AG04449 (cell line): ENCODE measurements at regions not wholly inside any gene's neighbourhood (a gene's known extent, or its start where the extent isn't known, plus 50 kb on each side); places are given as distances from the start of the nearest gene placed in this dataset.
"Not testable (repeated sequence)": the region's sequence is repeated elsewhere in the genome, so short reads cannot be mapped to it uniquely, and the experiment has no call there.

Experiments
- CTCF ChIA-PET: fragments of 350-600 bp; formaldehyde crosslinking; extraction: SDS; loops from one replicate; lab custom pipeline; 2021; ENCODE audit warnings: antibody characterized with exemption; lab: Yijun Ruan, JAX
- POLR2A ChIA-PET: fragments of 400-600, 350-600 bp; formaldehyde crosslinking; extraction: SDS; loops from one replicate; lab custom pipeline; 2020; ENCODE audit warnings: antibody characterized with exemption, inconsistent platforms; lab: Yijun Ruan, JAX
- DNase-seq: peaks from one replicate; pipeline ENCODE4 v3.0.0-alpha.2; 2010; ENCODE audit warnings: low read depth, low spot score
- H3K4me3 ChIP-seq: 2 replicates; pipeline ENCODE4 v1.5.1; 2011; ENCODE audit warnings: low read depth, mild to moderate bottlenecking, control low read depth, low read length
- TF ChIP-seq, protein P1 (sequence below): IDR thresholded peaks from one replicate; pipeline ENCODE4 v1.5.1; 2011; ENCODE audit warnings: mild to moderate bottlenecking, moderate library complexity, low read length, control low read depth, inconsistent platforms; ENCODE audit not compliant: insufficient read depth; ENCODE audit errors: missing control alignments

- ChIA-PET CTCF (no interaction called here), POLR2A (no interaction called here)
- TF ChIP-seq, protein P1, sequence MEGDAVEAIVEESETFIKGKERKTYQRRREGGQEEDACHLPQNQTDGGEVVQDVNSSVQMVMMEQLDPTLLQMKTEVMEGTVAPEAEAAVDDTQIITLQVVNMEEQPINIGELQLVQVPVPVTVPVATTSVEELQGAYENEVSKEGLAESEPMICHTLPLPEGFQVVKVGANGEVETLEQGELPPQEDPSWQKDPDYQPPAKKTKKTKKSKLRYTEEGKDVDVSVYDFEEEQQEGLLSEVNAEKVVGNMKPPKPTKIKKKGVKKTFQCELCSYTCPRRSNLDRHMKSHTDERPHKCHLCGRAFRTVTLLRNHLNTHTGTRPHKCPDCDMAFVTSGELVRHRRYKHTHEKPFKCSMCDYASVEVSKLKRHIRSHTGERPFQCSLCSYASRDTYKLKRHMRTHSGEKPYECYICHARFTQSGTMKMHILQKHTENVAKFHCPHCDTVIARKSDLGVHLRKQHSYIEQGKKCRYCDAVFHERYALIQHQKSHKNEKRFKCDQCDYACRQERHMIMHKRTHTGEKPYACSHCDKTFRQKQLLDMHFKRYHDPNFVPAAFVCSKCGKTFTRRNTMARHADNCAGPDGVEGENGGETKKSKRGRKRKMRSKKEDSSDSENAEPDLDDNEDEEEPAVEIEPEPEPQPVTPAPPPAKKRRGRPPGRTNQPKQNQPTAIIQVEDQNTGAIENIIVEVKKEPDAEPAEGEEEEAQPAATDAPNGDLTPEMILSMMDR = no peak
- no peak for DNase-seq
- H3K4me3 ChIP-seq = no peak overlapping the region
These were observed 469.6 kb downstream of the DTWD2 start for GRCh38 chr5:118518720-118519119.

- no peak overlapping the region for H3K4me3 ChIP-seq
- ChIA-PET POLR2A (no interaction called here), CTCF (interaction anchor here (1.2 kb wide), 1 partner anchor 99 kb away, joined by 3 read pairs; no protein-coding TSS in a partner anchor)
- DNase-seq = no peak
- TF ChIP-seq, protein P1 = no peak
These were observed 476.5 kb downstream of the DTWD2 start for GRCh38 chr5:118511846-118512245.

GRCh38 chr5:118506217-118506852 is 482.0 kb downstream of the DTWD2 start:
- POLR2A ChIA-PET = no interaction called here
- CTCF ChIA-PET = no interaction called here
- no peak overlapping the region for H3K4me3 ChIP-seq
- TF ChIP-seq, protein P1 = no peak
- DNase-seq = no peak

GRCh38 chr5:118502232-118502631 is 486.1 kb downstream of the DTWD2 start:
- CTCF ChIA-PET, DNase-seq, POLR2A ChIA-PET, H3K4me3 ChIP-seq: not testable (repeated sequence)

DNA sequence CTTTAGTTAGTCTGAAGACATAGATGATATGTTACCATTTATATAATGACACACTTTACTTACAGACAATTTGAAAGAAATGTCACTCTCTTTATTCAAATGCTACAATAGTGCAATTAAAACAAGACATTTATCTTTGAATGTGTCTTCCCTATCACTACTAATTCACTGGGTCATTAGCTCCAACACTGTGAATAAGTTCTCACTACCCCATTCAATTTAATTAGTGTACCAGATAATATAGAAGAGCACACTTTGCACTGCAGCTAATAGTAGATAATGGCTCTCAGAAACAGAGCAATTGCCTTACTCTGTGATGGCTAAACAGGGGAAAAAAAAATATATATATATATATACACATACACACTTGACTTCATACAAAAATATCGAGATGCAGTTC is 497.0 kb downstream of the DTWD2 start:
- DNase-seq = no peak
- POLR2A ChIA-PET = no interaction called here
- TF ChIP-seq, protein P1 = no peak
- CTCF ChIA-PET = no interaction called here
- no peak overlapping the region for H3K4me3 ChIP-seq

- TF ChIP-seq, protein P1 = no peak
- no peak overlapping the region for H3K4me3 ChIP-seq
- ChIA-PET POLR2A (interaction anchor here (1.0 kb wide), 1 partner anchor 62 kb away, joined by 3 read pairs; no protein-coding TSS in a partner anchor), CTCF (no interaction called here)
- no peak for DNase-seq
These were observed 501.6 kb downstream of the DTWD2 start for GRCh38 chr5:118486647-118487225.
